ENCODE measurements at regions not wholly inside any gene's neighbourhood (a gene's known extent, or its start where the extent isn't known, plus 50 kb on each side); places are given as distances from the start of the nearest gene placed in this dataset.

DNA sequence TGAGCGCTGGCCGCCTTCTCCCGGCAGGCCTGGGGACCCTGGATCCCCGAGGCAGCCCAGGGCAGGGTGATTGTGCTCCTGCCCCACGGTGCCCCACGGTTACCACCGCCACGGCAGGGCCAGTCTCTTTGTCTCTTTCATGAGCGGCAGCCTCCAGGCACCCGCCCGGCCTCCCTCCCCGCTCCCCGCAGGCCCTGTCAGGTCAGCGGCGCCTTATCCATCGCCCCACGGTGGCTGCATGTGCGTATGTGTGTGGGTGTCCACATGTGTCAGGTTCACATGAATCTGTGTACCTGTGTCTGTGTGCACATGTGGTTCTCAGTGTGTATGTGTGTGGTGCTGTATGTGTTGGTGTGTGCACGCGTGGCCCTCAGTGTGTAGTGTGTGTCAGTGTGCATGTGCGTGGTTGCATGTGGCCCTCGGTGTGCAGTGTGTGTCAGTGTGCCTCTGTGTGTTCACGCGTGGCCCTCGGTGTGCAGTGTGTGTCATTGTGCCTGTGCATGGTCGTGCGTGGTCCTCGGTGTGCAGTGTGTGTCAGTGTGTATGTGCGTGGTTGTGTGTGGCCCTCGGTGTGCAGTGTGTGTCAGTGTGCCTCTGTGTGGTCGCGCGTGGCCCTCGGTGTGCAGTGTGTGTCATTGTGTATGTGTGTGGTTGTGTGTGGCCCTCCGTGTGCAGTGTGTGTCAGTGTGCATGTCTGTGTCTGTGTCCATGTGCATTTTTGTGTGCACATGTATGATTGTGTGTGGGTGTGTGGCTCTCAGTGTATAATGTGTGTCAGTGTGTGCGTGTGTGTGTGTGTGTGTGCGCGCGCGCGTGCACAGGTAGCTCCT lies 239.2 kb upstream of the GSE1 start:
- no peak for TF ChIP-seq POLR2A (IDR thresholded peaks at IDR 0.05)
- TF ChIP-seq, protein P1, sequence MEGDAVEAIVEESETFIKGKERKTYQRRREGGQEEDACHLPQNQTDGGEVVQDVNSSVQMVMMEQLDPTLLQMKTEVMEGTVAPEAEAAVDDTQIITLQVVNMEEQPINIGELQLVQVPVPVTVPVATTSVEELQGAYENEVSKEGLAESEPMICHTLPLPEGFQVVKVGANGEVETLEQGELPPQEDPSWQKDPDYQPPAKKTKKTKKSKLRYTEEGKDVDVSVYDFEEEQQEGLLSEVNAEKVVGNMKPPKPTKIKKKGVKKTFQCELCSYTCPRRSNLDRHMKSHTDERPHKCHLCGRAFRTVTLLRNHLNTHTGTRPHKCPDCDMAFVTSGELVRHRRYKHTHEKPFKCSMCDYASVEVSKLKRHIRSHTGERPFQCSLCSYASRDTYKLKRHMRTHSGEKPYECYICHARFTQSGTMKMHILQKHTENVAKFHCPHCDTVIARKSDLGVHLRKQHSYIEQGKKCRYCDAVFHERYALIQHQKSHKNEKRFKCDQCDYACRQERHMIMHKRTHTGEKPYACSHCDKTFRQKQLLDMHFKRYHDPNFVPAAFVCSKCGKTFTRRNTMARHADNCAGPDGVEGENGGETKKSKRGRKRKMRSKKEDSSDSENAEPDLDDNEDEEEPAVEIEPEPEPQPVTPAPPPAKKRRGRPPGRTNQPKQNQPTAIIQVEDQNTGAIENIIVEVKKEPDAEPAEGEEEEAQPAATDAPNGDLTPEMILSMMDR (IDR thresholded peaks at IDR 0.05): no peak

Measured in thyroid gland (tissue), 4 donors.